ENCODE measurements at regions not wholly inside any gene's neighbourhood (a gene's known extent, or its start where the extent isn't known, plus 50 kb on each side); places are given as distances from the start of the nearest gene placed in this dataset.

- Histone ChIP-seq H3K27ac (ENCODE audit: low read depth in 2 of 2, low read length in 1 of 2) (no peak overlapping the region), H3K4me2 (no peak overlapping the region), H3K4me3 (ENCODE audit: low read depth in 2 of 2, low read length in 1 of 2) (no peak overlapping the region), H3K27me3 (ENCODE audit: insufficient read depth) (no peaks in the 10 kb centered on the region), H3K9ac (no peak overlapping the region), H3K9me3 (no peaks in the 10 kb centered on the region), H3K79me2 (ENCODE audit: insufficient read depth) (no peaks in the 10 kb centered on the region), H3K4me1 (ENCODE audit: control insufficient read depth in 1 of 2, insufficient read depth in 2 of 2, low read depth in 1 of 2, low read length in 1 of 2) (peaks cover 0 to 4% of the 10 kb centered on the region in 2 experiments; a peak in 1 of 4 replicates), H3K36me3 (replicated peaks in 1 of 2; ENCODE audit: control insufficient read depth in 1 of 2, insufficient read depth in 2 of 2, low read length in 1 of 2) (no peaks in the 10 kb centered on the region), H2AFZ (ENCODE audit: low read depth) (no peak overlapping the region), H3F3A (replicated peaks; ENCODE audit: insufficient read depth) (no peaks in the 10 kb centered on the region), H4K20me1 (ENCODE audit: insufficient read depth) (no peaks in the 10 kb centered on the region), H3K9me2 (no peaks in the 10 kb centered on the region)
- no peak for DNase-seq
- 61% methylated on average over 6 of the region's 6 CpGs for WGBS (ENCODE audit: low lambda C conversion rate)
- ChIA-PET POLR2A (no interaction called here), CTCF (interaction anchor here (1.2 to 4.7 kb wide), 5 partner anchors 13 to 509 kb away, joined by 3 to 44 read pairs (median 4); no protein-coding TSS in a partner anchor)
- no peak for TF ChIP-seq GABPA (IDR thresholded peaks at IDR 0.05; ENCODE audit: low read depth)
- no peak for TF ChIP-seq MEF2A (IDR thresholded peaks at IDR 0.05; ENCODE audit: borderline replicate concordance, low read depth)
- TF ChIP-seq NFIC (IDR thresholded peaks at IDR 0.05; ENCODE audit: borderline replicate concordance) = no peak
- TF ChIP-seq YY1 (IDR thresholded peaks at IDR 0.05; ENCODE audit: low read depth) = no peak
- TF ChIP-seq RXRA (IDR thresholded peaks at IDR 0.05; ENCODE audit: borderline replicate concordance, low read depth) = no peak
- no peak for TF ChIP-seq USF2 (IDR thresholded peaks at IDR 0.05; ENCODE audit: borderline replicate concordance, low read depth, low read length)
- no peak for TF ChIP-seq NRF1 (IDR thresholded peaks at IDR 0.05; ENCODE audit: low read depth, low read length)
- no peak for TF ChIP-seq JUND (IDR thresholded peaks at IDR 0.05)
These were observed 52.0 kb upstream of the DACT2 start for GRCh38 chr6:168371618-168371980.

DNA sequence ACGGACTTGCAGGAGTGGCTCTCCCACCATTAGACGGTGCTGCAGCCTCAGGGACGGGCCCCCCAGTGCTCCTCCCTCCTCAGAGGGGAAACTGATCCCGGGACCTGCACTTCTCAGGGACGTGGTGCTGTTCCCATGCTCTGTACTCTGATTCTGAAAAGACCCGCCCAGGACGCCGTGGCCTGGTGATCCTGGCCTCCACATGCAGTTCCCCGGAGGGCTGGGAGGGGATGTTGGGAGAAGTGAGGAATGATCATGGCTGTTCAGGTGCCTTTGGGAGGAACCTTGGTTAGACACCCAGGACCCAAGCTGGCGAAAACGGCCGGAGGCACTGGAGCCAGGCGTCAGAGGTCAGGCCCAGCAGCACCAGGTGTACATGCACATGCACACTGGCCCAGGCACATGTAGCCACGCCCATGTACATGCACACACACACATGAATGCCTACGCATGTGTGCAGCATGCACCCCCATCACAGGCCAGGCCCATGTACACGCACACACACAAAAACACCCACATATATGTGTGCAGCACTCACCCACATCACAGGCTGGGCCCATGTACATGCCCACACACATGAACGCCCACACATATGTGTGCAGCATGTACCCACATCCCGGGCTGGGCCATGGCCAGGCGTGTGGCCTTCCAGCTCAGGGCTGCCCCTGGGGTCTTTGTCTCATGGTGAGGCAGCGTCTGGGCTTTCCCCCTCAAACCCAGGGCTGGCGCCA lies 52.6 kb upstream of the DACT2 start:
- TF ChIP-seq GATA2 (CRISPR knock-in tag; IDR thresholded peaks at IDR 0.05) (no peak), NFIC (IDR thresholded peaks at IDR 0.05; ENCODE audit: borderline replicate concordance) (no peak), CHD2 (IDR thresholded peaks at IDR 0.05; ENCODE audit: low read length, partially characterized antibody) (no peak), MEF2A (IDR thresholded peaks at IDR 0.05; ENCODE audit: borderline replicate concordance, low read depth) (no peak), TAF1 (IDR thresholded peaks at IDR 0.05; ENCODE audit: borderline replicate concordance, low read depth, low read length) (no peak)
- no peaks in the 10 kb centered on the region for H3F3A ChIP-seq (replicated peaks; ENCODE audit: insufficient read depth)
- H3K4me2 ChIP-seq = no peak overlapping the region
- no peaks in the 10 kb centered on the region for H3K9me2 ChIP-seq
- H3K27ac ChIP-seq (ENCODE audit: low read depth in 2 of 2, low read length in 1 of 2) = no peak overlapping the region
- no peaks in the 10 kb centered on the region for H3K79me2 ChIP-seq (ENCODE audit: insufficient read depth)
- DNase-seq = no peak
- no peak overlapping the region for H3K9ac ChIP-seq
- H3K9me3 ChIP-seq = no peaks in the 10 kb centered on the region
- no peak overlapping the region for H3K4me3 ChIP-seq (ENCODE audit: low read depth in 2 of 2, low read length in 1 of 2)
- H2AFZ ChIP-seq (ENCODE audit: low read depth) = no peak overlapping the region
- H3K27me3 ChIP-seq (ENCODE audit: insufficient read depth) = no peaks in the 10 kb centered on the region
- no peaks in the 10 kb centered on the region for H4K20me1 ChIP-seq (ENCODE audit: insufficient read depth)
- POLR2A ChIA-PET = no interaction called here
- no peaks in the 10 kb centered on the region for H3K36me3 ChIP-seq (replicated peaks in 1 of 2; ENCODE audit: control insufficient read depth in 1 of 2, insufficient read depth in 2 of 2, low read length in 1 of 2)
- peaks cover 0 to 4% of the 10 kb centered on the region in 2 experiments; a peak in 1 of 4 replicates for H3K4me1 ChIP-seq (ENCODE audit: control insufficient read depth in 1 of 2, insufficient read depth in 2 of 2, low read depth in 1 of 2, low read length in 1 of 2)
- WGBS (ENCODE audit: low lambda C conversion rate) = 23% methylated on average over 6 of the region's 21 CpGs
- CTCF ChIA-PET = interaction anchor here (1.1 to 4.7 kb wide), 5 partner anchors 16 to 509 kb away, joined by 3 to 44 read pairs (median 3); no protein-coding TSS in a partner anchor
